ENCODE measurements at regions not wholly inside any gene's neighbourhood (a gene's known extent, or its start where the extent isn't known, plus 50 kb on each side); places are given as distances from the start of the nearest gene placed in this dataset.
"Not testable (repeated sequence)": the region's sequence is repeated elsewhere in the genome, so short reads cannot be mapped to it uniquely, and the experiment has no call there.

DNA sequence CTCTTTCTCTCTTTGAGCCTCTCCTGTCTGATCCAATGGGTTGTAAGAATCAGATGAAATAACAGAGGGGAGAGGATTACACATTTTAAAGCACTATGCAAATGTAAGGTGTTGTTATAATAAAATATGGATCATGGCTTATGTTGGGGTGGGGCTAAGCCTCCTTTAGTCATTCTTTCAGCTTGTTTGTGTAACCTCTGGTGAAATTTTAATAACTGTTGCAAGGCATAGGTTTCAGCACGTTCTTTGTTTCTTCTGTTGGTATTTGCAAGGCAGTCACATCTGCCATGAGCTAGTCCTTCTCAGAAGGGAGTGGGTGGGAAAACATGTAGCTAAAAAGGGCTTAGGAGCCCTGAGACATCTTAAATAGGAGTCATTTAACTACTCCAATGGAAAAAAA is 74.8 kb upstream of the FRMD6 start:
- H3K9ac ChIP-seq (ENCODE audit: low read depth, low read length): no peak overlapping the region
- H3K4me1 ChIP-seq (ENCODE audit: insufficient read depth, low read length): no peaks in the 10 kb centered on the region
- no peaks in the 10 kb centered on the region for H3K9me3 ChIP-seq (ENCODE audit: insufficient read depth, low read depth, low read length)
- no peaks in the 10 kb centered on the region for H3K27me3 ChIP-seq (ENCODE audit: insufficient read depth, low read length)
- no peaks in the 10 kb centered on the region for H3K36me3 ChIP-seq (ENCODE audit: insufficient read depth, low read depth, low read length)
- no peak overlapping the region for H3K27ac ChIP-seq (ENCODE audit: low read length)
- H3K4me3 ChIP-seq (ENCODE audit: low read length): no peak overlapping the region

DNA sequence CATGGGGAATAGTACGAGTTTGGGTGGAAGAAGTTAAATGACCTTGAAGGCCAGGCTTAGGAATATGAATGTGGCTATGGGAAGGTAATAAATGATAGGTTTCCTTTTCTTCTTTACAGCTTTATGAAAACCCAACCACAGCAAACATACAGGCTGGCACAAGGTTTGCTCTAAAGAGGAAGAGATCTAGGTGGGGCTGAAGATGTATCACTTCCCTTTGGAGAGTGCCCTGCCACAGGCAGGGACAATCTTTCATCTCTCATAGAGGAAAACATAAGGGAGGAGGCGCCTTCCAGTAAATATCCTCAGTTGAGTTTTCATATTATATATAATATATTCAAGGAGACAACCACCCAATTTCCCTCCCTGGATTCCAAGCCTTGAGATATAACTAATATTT is 72.9 kb upstream of the FRMD6 start:
- H3K36me3 ChIP-seq (ENCODE audit: insufficient read depth, low read depth, low read length): no peaks in the 10 kb centered on the region
- H3K9ac ChIP-seq (ENCODE audit: low read depth, low read length): no peak overlapping the region
- no peaks in the 10 kb centered on the region for H3K9me3 ChIP-seq (ENCODE audit: insufficient read depth, low read depth, low read length)
- no peaks in the 10 kb centered on the region for H3K4me1 ChIP-seq (ENCODE audit: insufficient read depth, low read length)
- H3K27me3 ChIP-seq (ENCODE audit: insufficient read depth, low read length): no peaks in the 10 kb centered on the region
- H3K27ac ChIP-seq (ENCODE audit: low read length): no peak overlapping the region
- H3K4me3 ChIP-seq (ENCODE audit: low read length): no peak overlapping the region

DNA sequence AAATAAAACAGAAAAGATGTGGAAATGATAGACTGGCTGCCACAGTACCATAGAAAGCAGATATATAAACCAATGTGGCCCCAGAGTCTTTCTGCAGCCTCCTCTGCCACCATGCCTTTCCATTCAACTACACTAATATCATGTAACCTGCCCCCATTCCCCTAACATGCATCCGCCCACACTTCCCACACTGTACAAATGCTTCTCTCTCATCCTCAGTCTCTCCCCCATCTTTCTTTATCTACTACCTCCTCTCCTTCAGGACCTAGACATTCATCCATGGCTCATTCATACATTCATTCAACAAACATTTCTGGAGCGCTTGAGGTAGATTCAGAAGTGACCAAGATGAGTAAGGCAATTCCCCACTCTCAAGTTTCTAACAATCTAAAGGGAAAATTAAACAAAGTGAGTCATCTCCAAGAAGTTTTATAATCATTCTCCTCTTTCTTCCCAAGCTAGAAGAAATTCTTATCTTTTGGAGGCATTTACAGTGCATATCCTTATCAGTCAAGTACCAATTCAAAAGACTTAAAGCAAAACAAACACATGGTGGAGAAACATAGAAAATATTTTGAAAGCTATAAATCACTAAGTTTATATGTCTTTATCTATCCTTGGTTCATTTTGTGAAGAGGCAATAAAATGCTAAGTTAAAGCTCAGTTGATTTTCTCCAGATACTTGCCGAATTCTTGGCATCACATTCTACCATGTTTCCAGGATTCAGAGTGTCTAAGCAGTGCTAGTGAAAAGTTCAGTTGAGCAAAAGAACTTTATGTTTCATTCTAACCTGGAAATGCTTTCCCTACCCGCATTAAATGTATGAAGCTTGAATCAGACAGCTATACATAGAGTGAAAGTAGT is 70.5 kb upstream of the FRMD6 start:
- peaks cover 5% of the 10 kb centered on the region for H3K4me1 ChIP-seq (ENCODE audit: insufficient read depth, low read length)
- no peak overlapping the region for H3K4me3 ChIP-seq (ENCODE audit: low read length)
- H3K9ac ChIP-seq (ENCODE audit: low read depth, low read length): no peak overlapping the region
- no peaks in the 10 kb centered on the region for H3K27me3 ChIP-seq (ENCODE audit: insufficient read depth, low read length)
- no peak overlapping the region for H3K27ac ChIP-seq (ENCODE audit: low read length)
- no peaks in the 10 kb centered on the region for H3K9me3 ChIP-seq (ENCODE audit: insufficient read depth, low read depth, low read length)
- H3K36me3 ChIP-seq (ENCODE audit: insufficient read depth, low read depth, low read length): no peaks in the 10 kb centered on the region

DNA sequence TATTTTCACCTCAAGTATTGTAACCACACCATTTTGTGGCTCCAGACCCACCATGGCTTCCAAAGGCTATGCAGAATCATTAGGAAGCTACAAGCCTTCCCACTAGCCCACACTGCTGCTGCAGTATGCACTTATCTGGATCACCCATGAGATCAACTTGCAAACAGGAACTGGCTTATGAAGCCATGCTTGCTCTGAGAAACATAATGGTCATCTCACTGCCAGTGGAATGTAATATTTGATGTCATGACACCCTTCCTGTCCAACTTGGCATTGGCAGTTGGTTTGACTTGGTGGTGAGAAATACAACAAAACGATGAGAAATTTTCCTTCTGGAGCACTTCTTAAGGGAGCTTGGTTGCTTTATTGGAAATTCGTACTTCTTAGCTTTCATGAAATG is 69.3 kb upstream of the FRMD6 start:
- Histone ChIP-seq H3K9ac (ENCODE audit: low read depth, low read length) (no peak overlapping the region), H3K27ac (ENCODE audit: low read length) (no peak overlapping the region), H3K9me3 (ENCODE audit: insufficient read depth, low read depth, low read length) (no peaks in the 10 kb centered on the region), H3K4me1 (ENCODE audit: insufficient read depth, low read length) (peaks cover 5% of the 10 kb centered on the region), H3K36me3 (ENCODE audit: insufficient read depth, low read depth, low read length) (no peaks in the 10 kb centered on the region), H3K4me3 (ENCODE audit: low read length) (no peak overlapping the region), H3K27me3 (ENCODE audit: insufficient read depth, low read length) (no peaks in the 10 kb centered on the region)

DNA sequence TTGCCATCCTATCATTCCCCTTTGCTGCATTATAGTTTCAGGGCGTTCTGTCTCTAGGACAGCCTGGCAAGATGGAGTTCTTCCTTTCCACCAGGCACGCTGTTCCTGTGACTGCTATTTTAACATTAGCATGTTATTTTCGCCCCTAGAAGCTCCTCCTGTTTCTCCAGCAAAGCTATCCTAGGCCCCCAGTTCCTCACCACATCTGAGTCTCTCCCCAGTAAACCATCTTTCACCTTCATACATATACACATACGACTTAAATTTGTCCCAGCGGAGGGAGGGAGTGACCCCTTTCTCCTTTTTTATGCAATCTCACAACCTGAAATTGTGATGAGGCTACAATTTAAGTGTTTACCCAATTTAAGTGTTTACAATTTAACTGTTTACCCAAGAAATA is 66.7 kb upstream of the FRMD6 start:
- H3K9ac ChIP-seq (ENCODE audit: low read depth, low read length): no peak overlapping the region
- peaks cover 5% of the 10 kb centered on the region for H3K4me1 ChIP-seq (ENCODE audit: insufficient read depth, low read length)
- no peak overlapping the region for H3K27ac ChIP-seq (ENCODE audit: low read length)
- no peaks in the 10 kb centered on the region for H3K27me3 ChIP-seq (ENCODE audit: insufficient read depth, low read length)
- H3K9me3 ChIP-seq (ENCODE audit: insufficient read depth, low read depth, low read length): no peaks in the 10 kb centered on the region
- no peaks in the 10 kb centered on the region for H3K36me3 ChIP-seq (ENCODE audit: insufficient read depth, low read depth, low read length)
- H3K4me3 ChIP-seq (ENCODE audit: low read length): no peak overlapping the region

DNA sequence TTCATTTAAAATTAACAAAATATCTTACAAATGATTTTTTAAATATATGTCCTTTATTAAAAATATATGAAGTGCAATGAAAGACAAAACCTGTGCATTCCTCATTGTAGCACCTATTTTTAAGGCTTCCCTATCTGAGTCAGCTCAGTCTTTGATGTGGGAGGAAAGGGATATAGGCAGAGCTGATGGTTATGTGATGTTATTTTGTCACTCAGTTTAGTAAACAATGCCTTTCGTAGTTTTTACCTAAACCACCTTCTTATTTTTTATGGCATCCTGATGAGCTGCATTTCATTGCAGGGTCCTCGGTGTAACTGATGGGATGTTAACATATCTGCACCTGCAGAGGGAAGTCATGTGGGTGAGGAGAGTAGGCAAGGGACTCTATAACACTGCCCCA is 58.9 kb upstream of the FRMD6 start:
- Histone ChIP-seq H3K27me3 (ENCODE audit: insufficient read depth, low read length) (no peaks in the 10 kb centered on the region), H3K9ac (ENCODE audit: low read depth, low read length) (no peak overlapping the region), H3K4me3 (ENCODE audit: low read length) (no peak overlapping the region), H3K36me3 (ENCODE audit: insufficient read depth, low read depth, low read length) (no peaks in the 10 kb centered on the region), H3K27ac (ENCODE audit: low read length) (no peak overlapping the region), H3K4me1 (ENCODE audit: insufficient read depth, low read length) (no peaks in the 10 kb centered on the region), H3K9me3 (ENCODE audit: insufficient read depth, low read depth, low read length) (no peaks in the 10 kb centered on the region)

DNA sequence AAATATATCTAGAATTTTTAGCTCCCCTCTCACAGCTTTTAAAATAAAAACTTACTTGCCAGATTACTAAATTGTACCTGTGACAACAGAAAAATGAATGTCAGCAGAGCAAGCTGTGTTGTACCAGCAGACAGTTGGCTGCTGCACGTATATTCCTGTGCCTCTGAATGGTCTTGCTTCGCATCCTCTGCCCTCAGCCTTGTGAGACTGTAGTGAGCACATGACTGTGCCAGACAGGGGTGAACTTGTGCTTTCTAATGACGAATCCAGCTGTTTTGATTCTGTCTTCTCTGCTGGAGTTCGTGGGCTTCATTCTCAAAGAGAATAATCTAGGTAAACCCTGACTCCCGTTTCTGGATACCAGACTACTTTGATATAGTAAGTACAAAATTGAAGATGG is 58.3 kb upstream of the FRMD6 start:
- no peak overlapping the region for H3K27ac ChIP-seq (ENCODE audit: low read length)
- no peaks in the 10 kb centered on the region for H3K36me3 ChIP-seq (ENCODE audit: insufficient read depth, low read depth, low read length)
- H3K9ac ChIP-seq (ENCODE audit: low read depth, low read length): no peak overlapping the region
- no peaks in the 10 kb centered on the region for H3K9me3 ChIP-seq (ENCODE audit: insufficient read depth, low read depth, low read length)
- no peaks in the 10 kb centered on the region for H3K4me1 ChIP-seq (ENCODE audit: insufficient read depth, low read length)
- no peaks in the 10 kb centered on the region for H3K27me3 ChIP-seq (ENCODE audit: insufficient read depth, low read length)
- H3K4me3 ChIP-seq (ENCODE audit: low read length): no peak overlapping the region

DNA sequence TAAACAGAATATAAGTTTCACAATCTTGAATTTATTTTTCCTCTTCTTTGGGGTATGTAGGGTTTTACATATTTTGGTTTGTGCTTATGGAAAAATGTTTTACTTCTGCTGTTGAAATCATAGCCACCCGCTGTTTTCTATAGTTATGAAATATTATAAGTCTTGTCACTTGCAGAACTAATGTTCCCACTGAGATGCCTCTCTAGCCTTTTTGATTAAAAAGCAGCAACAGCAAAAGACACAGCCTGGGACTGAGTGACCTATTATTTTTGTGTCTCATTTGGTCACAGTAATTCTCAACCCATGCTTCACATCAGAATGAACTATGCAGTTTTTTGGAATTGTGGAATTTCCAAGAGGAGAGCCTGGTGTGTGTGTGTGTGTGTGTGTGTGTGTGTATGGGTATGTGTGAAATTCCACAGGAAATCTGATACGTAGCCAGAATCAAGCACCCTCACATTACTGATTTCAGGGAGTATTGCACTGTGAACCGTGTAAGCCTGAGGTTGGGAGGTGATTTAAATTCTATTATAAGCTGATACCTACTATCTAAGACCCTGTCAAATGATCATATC is 55.7 kb upstream of the FRMD6 start:
- Histone ChIP-seq H3K4me1 (ENCODE audit: insufficient read depth, low read length) (peaks cover 11% of the 10 kb centered on the region; the same call in 1 of the 2 replicates), H3K36me3 (ENCODE audit: insufficient read depth, low read depth, low read length) (no peaks in the 10 kb centered on the region), H3K27me3 (ENCODE audit: insufficient read depth, low read length) (no peaks in the 10 kb centered on the region), H3K9me3 (ENCODE audit: insufficient read depth, low read depth, low read length) (no peaks in the 10 kb centered on the region), H3K27ac (ENCODE audit: low read length) (no peak overlapping the region), H3K9ac (ENCODE audit: low read depth, low read length) (no peak overlapping the region), H3K4me3 (ENCODE audit: low read length) (no peak overlapping the region)

DNA sequence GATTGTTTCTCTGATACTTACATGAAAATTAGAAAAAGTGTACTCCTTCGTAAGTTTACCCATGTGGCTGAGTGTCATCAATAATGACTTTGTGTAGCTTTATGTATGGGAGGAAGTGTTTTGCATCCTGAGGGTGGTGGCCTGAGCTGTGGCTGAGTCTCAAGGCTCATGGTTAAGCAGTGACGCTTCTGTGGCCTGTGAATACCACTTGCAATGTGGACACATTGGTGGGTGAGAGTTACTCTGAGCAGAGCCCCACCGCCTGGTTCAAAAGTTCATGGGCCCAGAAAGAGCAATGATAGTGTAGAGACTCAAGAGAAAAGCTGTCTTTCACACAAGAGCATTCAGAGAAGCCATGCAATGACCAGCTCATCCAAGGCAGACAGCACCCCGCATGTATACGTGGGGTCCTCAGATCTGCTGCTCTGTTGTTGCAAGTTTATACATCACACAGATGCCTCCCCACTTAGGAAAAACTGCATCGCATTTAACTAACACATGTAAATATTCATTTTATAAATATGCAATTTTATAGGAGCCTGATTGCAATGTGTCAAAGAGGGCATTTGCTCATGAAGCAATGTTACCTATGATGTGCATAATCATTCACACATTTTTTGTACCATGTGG is 55.1 kb upstream of the FRMD6 start:
- Histone ChIP-seq H3K9me3 (ENCODE audit: insufficient read depth, low read depth, low read length) (no peaks in the 10 kb centered on the region), H3K9ac (ENCODE audit: low read depth, low read length) (no peak overlapping the region), H3K27me3 (ENCODE audit: insufficient read depth, low read length) (no peaks in the 10 kb centered on the region), H3K4me1 (ENCODE audit: insufficient read depth, low read length) (peaks cover 11% of the 10 kb centered on the region; the same call in 1 of the 2 replicates), H3K27ac (ENCODE audit: low read length) (no peak overlapping the region), H3K36me3 (ENCODE audit: insufficient read depth, low read depth, low read length) (no peaks in the 10 kb centered on the region), H3K4me3 (ENCODE audit: low read length) (no peak overlapping the region)

DNA sequence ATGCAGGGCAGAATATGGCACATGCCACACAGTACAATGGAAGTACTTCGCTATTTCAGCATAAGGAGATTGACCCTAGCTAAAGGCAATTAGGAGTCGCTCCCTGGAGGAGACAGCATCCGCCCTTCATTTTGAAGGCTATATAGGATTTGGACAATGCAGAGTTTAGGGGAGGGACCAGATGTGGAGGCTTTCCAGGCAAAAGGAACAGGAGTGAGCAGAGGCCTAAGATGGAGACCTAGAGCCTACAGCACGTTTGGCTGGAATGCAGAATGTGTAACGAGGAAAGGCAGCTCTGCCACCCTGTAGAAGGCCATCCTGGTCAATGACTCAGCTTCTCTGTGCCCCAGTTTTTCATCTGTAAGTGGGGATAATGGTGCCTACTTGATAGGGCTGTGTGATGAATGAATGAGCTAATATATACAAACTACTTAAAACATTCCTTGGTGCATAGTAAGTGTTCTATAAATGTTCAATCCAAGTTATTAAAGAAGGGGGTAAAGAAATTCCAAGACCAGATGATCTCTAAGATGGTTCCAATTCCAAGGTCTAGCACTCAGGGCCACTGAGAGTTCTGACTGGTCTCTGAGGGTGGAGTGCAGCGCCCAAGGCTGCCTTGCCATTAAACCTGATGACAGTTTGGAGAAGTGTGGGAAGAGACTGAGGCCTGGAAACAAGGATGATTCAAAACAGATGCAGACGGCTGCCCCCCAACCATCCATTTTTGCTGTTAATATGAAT is 54.3 kb upstream of the FRMD6 start:
- H3K9me3 ChIP-seq (ENCODE audit: insufficient read depth, low read depth, low read length): no peaks in the 10 kb centered on the region
- no peak overlapping the region for H3K27ac ChIP-seq (ENCODE audit: low read length)
- peaks cover 11% of the 10 kb centered on the region; the same call in 1 of the 2 replicates for H3K4me1 ChIP-seq (ENCODE audit: insufficient read depth, low read length)
- no peaks in the 10 kb centered on the region for H3K27me3 ChIP-seq (ENCODE audit: insufficient read depth, low read length)
- no peak overlapping the region for H3K4me3 ChIP-seq (ENCODE audit: low read length)
- H3K36me3 ChIP-seq (ENCODE audit: insufficient read depth, low read depth, low read length): no peaks in the 10 kb centered on the region
- no peak overlapping the region for H3K9ac ChIP-seq (ENCODE audit: low read depth, low read length)

DNA sequence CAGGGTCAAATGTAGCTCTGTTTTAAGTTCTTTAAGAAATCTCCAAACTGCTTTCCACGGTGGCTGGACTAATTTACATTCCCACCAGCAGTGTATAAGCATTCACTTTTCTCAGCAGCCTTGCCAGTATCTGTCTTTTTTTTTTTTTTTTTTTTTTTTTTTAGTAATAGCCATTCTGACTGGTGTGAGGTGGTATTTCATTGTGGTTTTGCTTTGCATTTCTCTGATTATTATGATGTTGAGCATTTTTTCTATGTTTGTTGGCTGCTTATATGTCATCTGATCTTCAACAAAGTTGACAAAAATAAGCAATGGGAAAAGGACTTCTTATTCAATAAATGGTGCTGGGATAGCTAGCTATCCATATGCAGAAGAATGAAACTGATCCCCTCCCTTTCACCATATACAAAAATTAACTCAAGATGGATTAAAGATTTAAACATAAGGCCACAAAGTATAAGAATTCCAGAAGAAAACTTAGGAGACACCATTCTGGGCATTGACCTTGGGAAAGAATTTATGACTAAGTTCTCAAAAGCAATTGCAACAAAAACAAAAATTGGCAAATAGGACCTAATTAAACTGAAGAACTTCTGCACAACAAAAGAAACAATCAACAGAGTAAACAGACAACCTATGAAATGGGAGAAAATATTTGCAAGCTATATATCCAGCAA is 52.6 kb upstream of the FRMD6 start:
- not testable (repeated sequence) for H3K27ac ChIP-seq (ENCODE audit: low read length); H3K9me3 ChIP-seq (ENCODE audit: insufficient read depth, low read depth, low read length); H3K36me3 ChIP-seq (ENCODE audit: insufficient read depth, low read depth, low read length); H3K9ac ChIP-seq (ENCODE audit: low read depth, low read length); H3K27me3 ChIP-seq (ENCODE audit: insufficient read depth, low read length); H3K4me3 ChIP-seq (ENCODE audit: low read length)
- H3K4me1 ChIP-seq (ENCODE audit: insufficient read depth, low read length): peaks cover 11% of the 10 kb centered on the region; the same call in 1 of the 2 replicates
